Mesenchymal stem cell (in vitro differentiated cells and primary cell): ENCODE measurements at regions not wholly inside any gene's neighbourhood (a gene's known extent, or its start where the extent isn't known, plus 50 kb on each side); places are given as distances from the start of the nearest gene placed in this dataset.

Experiments used
- DNase-seq: peaks from one replicate; pipeline ENCODE4 v3.0.0-alpha.2; 2013
- H2AFZ ChIP-seq: one replicate; pipeline ENCODE4 v1.6.1; 2013; ENCODE audit warnings: low read depth, mild to moderate bottlenecking, control low read depth, inconsistent platforms, low read length, moderate library complexity
- H2AK5ac ChIP-seq: 2 replicates; pipeline ENCODE4 v1.6.1; 2013; ENCODE audit warnings: low read length, moderate library complexity, mild to moderate bottlenecking, inconsistent platforms; ENCODE audit not compliant: severe bottlenecking
- H2BK120ac ChIP-seq: one replicate; pipeline ENCODE4 v1.6.1; 2013; ENCODE audit warnings: low read depth, mild to moderate bottlenecking, inconsistent platforms, low read length, moderate library complexity
- H2BK12ac ChIP-seq, 2 experiments: one replicate each; pipeline ENCODE4 v1.6.1; 2013; ENCODE audit warnings: inconsistent platforms in 2 of 2, low read length in 2 of 2, mild to moderate bottlenecking in 2 of 2, moderate library complexity in 2 of 2, control low read depth in 1 of 2
- H2BK15ac ChIP-seq: one replicate; pipeline ENCODE4 v1.6.1; 2013; ENCODE audit warnings: mild to moderate bottlenecking, low read depth, inconsistent platforms; ENCODE audit not compliant: poor library complexity, severe bottlenecking
- H2BK5ac ChIP-seq: 2 replicates; pipeline ENCODE4 v1.6.1; 2013; ENCODE audit warnings: low read depth, mild to moderate bottlenecking, low read length, control low read depth, inconsistent platforms; ENCODE audit not compliant: poor library complexity, severe bottlenecking
- H3K14ac ChIP-seq, 2 experiments: one replicate each; pipeline ENCODE4 v1.6.1; 2013; ENCODE audit warnings: inconsistent platforms in 2 of 2, low read length in 2 of 2, control low read depth in 1 of 2, mild to moderate bottlenecking in 1 of 2, moderate library complexity in 1 of 2
- H3K18ac ChIP-seq, 2 experiments: one replicate each; pipeline ENCODE4 v1.6.1; 2013; ENCODE audit warnings: inconsistent platforms in 2 of 2, low read length in 2 of 2, control low read depth in 1 of 2, low read depth in 1 of 2, mild to moderate bottlenecking in 1 of 2
- H3K23ac ChIP-seq, 2 experiments: one replicate each; pipeline ENCODE4 v1.6.1; 2013; ENCODE audit warnings: inconsistent platforms in 2 of 2, low read length in 2 of 2, mild to moderate bottlenecking in 2 of 2, moderate library complexity in 2 of 2, control low read depth in 1 of 2
- H3K27ac ChIP-seq: 2 replicates; pipeline ENCODE4 v1.5.1; 2013; ENCODE audit warnings: mild to moderate bottlenecking, moderate library complexity, low read length, control low read depth, inconsistent platforms; ENCODE audit not compliant: poor library complexity, severe bottlenecking
- H3K27me3 ChIP-seq, 2 experiments: 2 replicates each; pipeline versions ENCODE4 v1.6.1 to v1.7.0; 2013; ENCODE audit warnings: low read length in 2 of 2, mild to moderate bottlenecking in 2 of 2, moderate library complexity in 2 of 2, control low read depth in 1 of 2, inconsistent platforms in 1 of 2; ENCODE audit not compliant: control insufficient read depth in 1 of 2, insufficient read depth in 1 of 2
- H3K36me3 ChIP-seq, 2 experiments: 2 replicates each; pipeline versions ENCODE4 v1.6.1 to v1.7.0; 2013; ENCODE audit warnings: low read length in 2 of 2, control low read depth in 1 of 2, inconsistent platforms in 1 of 2, low read depth in 1 of 2, mild to moderate bottlenecking in 1 of 2; ENCODE audit not compliant: insufficient read depth in 2 of 2, control insufficient read depth in 1 of 2
- H3K4ac ChIP-seq, 2 experiments: one replicate each; pipeline ENCODE4 v1.6.1; 2013; ENCODE audit warnings: inconsistent platforms in 2 of 2, low read length in 2 of 2, mild to moderate bottlenecking in 2 of 2, moderate library complexity in 2 of 2, control low read depth in 1 of 2, low read depth in 1 of 2
- H3K4me1 ChIP-seq: 2 replicates; pipeline ENCODE4 v1.6.1; 2013; ENCODE audit warnings: low read depth, low read length, control low read depth; ENCODE audit not compliant: control insufficient read depth, insufficient read depth
- H3K4me2 ChIP-seq: 2 replicates; pipeline ENCODE4 v1.6.1; 2013; ENCODE audit warnings: low read length, mild to moderate bottlenecking, inconsistent platforms; ENCODE audit not compliant: poor library complexity, severe bottlenecking
- H3K4me3 ChIP-seq, 2 experiments: 2 replicates each; pipeline versions ENCODE4 v1.5.1 to v1.7.0; 2013; ENCODE audit warnings: low read length in 2 of 2, mild to moderate bottlenecking in 2 of 2, control low read depth in 1 of 2, low read depth in 1 of 2; ENCODE audit not compliant: insufficient read depth in 1 of 2
- H3K79me1 ChIP-seq: replicated peaks from 2 replicates; pipeline ENCODE4 v1.6.1; 2013; ENCODE audit warnings: mild to moderate bottlenecking, control low read depth, low read length, inconsistent platforms; ENCODE audit not compliant: poor library complexity, severe bottlenecking
- H3K9ac ChIP-seq: 2 replicates; pipeline ENCODE4 v1.7.0; 2013; ENCODE audit warnings: mild to moderate bottlenecking, low read length, moderate library complexity
- H3K9me3 ChIP-seq: 2 replicates; pipeline ENCODE4 v1.7.0; 2013; ENCODE audit warnings: mild to moderate bottlenecking, low read length; ENCODE audit not compliant: control insufficient read depth
- H4K8ac ChIP-seq: one replicate; pipeline ENCODE4 v1.6.1; 2013; ENCODE audit warnings: inconsistent platforms, mild to moderate bottlenecking, low read length, moderate library complexity
- H4K91ac ChIP-seq: one replicate; pipeline ENCODE4 v1.6.1; 2013; ENCODE audit warnings: mild to moderate bottlenecking, low read length, inconsistent platforms
- WGBS: methylation state at CpG from one replicate; pipeline ENCODE4 v1.1.7; 2013; ENCODE audit warnings: mixed read lengths; 5-methylcytosine and 5-hydroxymethylcytosine counted together

GRCh38 chr11:112886434-112887370, 74.5 kb upstream of the NCAM1 start:
- no peak overlapping the region for H3K9ac ChIP-seq
- no peak overlapping the region for H3K14ac ChIP-seq
- H3K4ac ChIP-seq, result no peak overlapping the region
- no peak overlapping the region for H3K4me2 ChIP-seq
- H3K9me3 ChIP-seq, result peaks cover 2% of the 10 kb centered on the region
- H3K23ac ChIP-seq, result no peak overlapping the region
- peaks cover under 1% of the 10 kb centered on the region for H3K4me1 ChIP-seq
- H2BK5ac ChIP-seq, result no peak overlapping the region
- H2AFZ ChIP-seq, result no peak overlapping the region
- no peak overlapping the region for H2BK120ac ChIP-seq
- H2BK12ac ChIP-seq, result no peak overlapping the region
- peak overlapping the region; percentile 61 for H4K91ac ChIP-seq
- DNase-seq, result peak; percentile 1
- H3K4me3 ChIP-seq, result no peak overlapping the region
- H2AK5ac ChIP-seq, result no peak overlapping the region
- H3K18ac ChIP-seq, result no peak overlapping the region
- no peaks in the 10 kb centered on the region for H3K79me1 ChIP-seq
- peaks cover 0 to 20% of the 10 kb centered on the region in 2 experiments for H3K27me3 ChIP-seq
- H3K36me3 ChIP-seq, result no peaks in the 10 kb centered on the region
- WGBS, result 69% methylated on average over 6 of the region's 7 CpGs
- H3K27ac ChIP-seq, result no peak overlapping the region
- no peak overlapping the region for H4K8ac ChIP-seq
- H2BK15ac ChIP-seq, result no peak overlapping the region

- Histone ChIP-seq H3K4me3 (no peak overlapping the region), H3K4ac (no peak overlapping the region), H3K36me3 (no peaks in the 10 kb centered on the region), H2AK5ac (no peak overlapping the region), H2BK5ac (no peak overlapping the region), H3K4me1 (no peaks in the 10 kb centered on the region), H4K8ac (no peak overlapping the region), H2AFZ (no peak overlapping the region), H3K23ac (no peak overlapping the region), H3K79me1 (no peaks in the 10 kb centered on the region), H3K27ac (no peak overlapping the region), H3K9me3 (peaks cover 2% of the 10 kb centered on the region), H2BK12ac (no peak overlapping the region), H3K18ac (no peak overlapping the region), H2BK15ac (no peak overlapping the region), H3K9ac (no peak overlapping the region), H3K14ac (no peak overlapping the region), H3K27me3 (peaks cover 0 to 39% of the 10 kb centered on the region in 2 experiments), H3K4me2 (no peak overlapping the region), H4K91ac (no peak overlapping the region), H2BK120ac (no peak overlapping the region)
- no peak for DNase-seq
- WGBS, result 84% methylated on average over 3 of the region's 3 CpGs
Measured at GRCh38 chr11:112889446-112889845, 71.8 kb upstream of the NCAM1 start.

GRCh38 chr11:112899235-112900006, 61.8 kb upstream of the NCAM1 start:
- no peak for DNase-seq
- Histone ChIP-seq H3K4me1 (no peaks in the 10 kb centered on the region), H3K9me3 (no peaks in the 10 kb centered on the region), H3K79me1 (no peaks in the 10 kb centered on the region), H3K4me2 (no peak overlapping the region), H3K27me3 (peaks cover 0 to 18% of the 10 kb centered on the region in 2 experiments), H4K91ac (no peak overlapping the region), H2BK5ac (no peak overlapping the region), H3K23ac (no peak overlapping the region), H3K4ac (no peak overlapping the region), H2AK5ac (no peak overlapping the region), H3K9ac (no peak overlapping the region), H3K14ac (no peak overlapping the region), H3K18ac (no peak overlapping the region), H3K4me3 (no peak overlapping the region), H3K36me3 (no peaks in the 10 kb centered on the region), H4K8ac (no peak overlapping the region), H2AFZ (no peak overlapping the region), H2BK120ac (no peak overlapping the region), H2BK12ac (no peak overlapping the region), H2BK15ac (no peak overlapping the region), H3K27ac (no peak overlapping the region)
- WGBS, result 57% methylated on average over 4 of the region's 4 CpGs

GRCh38 chr11:112901924-112902323, 59.3 kb upstream of the NCAM1 start:
- no peak overlapping the region for H2BK120ac ChIP-seq
- H3K4ac ChIP-seq, result no peak overlapping the region
- no peak overlapping the region for H3K27ac ChIP-seq
- no peaks in the 10 kb centered on the region for H3K9me3 ChIP-seq
- peaks cover 0 to 11% of the 10 kb centered on the region in 2 experiments for H3K27me3 ChIP-seq
- no peaks in the 10 kb centered on the region for H3K79me1 ChIP-seq
- no peak for DNase-seq
- H3K4me3 ChIP-seq, result no peak overlapping the region
- no peak overlapping the region for H3K4me2 ChIP-seq
- H2AK5ac ChIP-seq, result no peak overlapping the region
- H2BK12ac ChIP-seq, result no peak overlapping the region
- no peak overlapping the region for H3K18ac ChIP-seq
- H4K8ac ChIP-seq, result no peak overlapping the region
- H3K9ac ChIP-seq, result no peak overlapping the region
- no peaks in the 10 kb centered on the region for H3K36me3 ChIP-seq
- no peak overlapping the region for H3K14ac ChIP-seq
- H4K91ac ChIP-seq, result no peak overlapping the region
- H3K4me1 ChIP-seq, result no peaks in the 10 kb centered on the region
- no peak overlapping the region for H2BK5ac ChIP-seq
- H2BK15ac ChIP-seq, result no peak overlapping the region
- H3K23ac ChIP-seq, result no peak overlapping the region
- WGBS, result 90% methylated on average over 4 of the region's 4 CpGs
- no peak overlapping the region for H2AFZ ChIP-seq
